Panc1 (cell line): ENCODE measurements at regions not wholly inside any gene's neighbourhood (a gene's known extent, or its start where the extent isn't known, plus 50 kb on each side); places are given as distances from the start of the nearest gene placed in this dataset.

Experiments used
- ATAC-seq: fragments of 200-7000 bp; cut with Tn5 transposase; 2 replicates; pipeline ENCODE4 v1.9.1; 2020; ENCODE audit warnings: mild to moderate bottlenecking, moderate library complexity
- BruUV-seq: library from RNA; stranded (reverse); fragments of 400-500 nt; replicated peaks from 2 replicates; lab custom pipeline; 2021; lab: Mats Ljungman, UMichigan
- CTCF ChIA-PET: fragments of 300-600 bp; sonication (Branson Sonifier 250); formaldehyde crosslinking; loops from one replicate; lab custom pipeline; 2022; ENCODE audit warnings: antibody characterized with exemption; lab: Charles Lee
- POLR2A ChIA-PET: fragments of 300-600 bp; sonication (Branson Sonifier 250); formaldehyde crosslinking; loops from one replicate; lab custom pipeline; 2022; ENCODE audit warnings: antibody characterized with exemption; lab: Charles Lee
- DNase-seq: peaks from one replicate; pipeline ENCODE4 v3.0.0-alpha.2; 2010; ENCODE audit warnings: low read depth, low spot score
- H3K27ac ChIP-seq: 2 replicates; pipeline ENCODE4 v1.5.1; 2011; ENCODE audit warnings: mild to moderate bottlenecking, low read length, inconsistent platforms
- H3K27me3 ChIP-seq: fragments of 200-500 bp; sonication (Bioruptor generic); 2 replicates; pipeline ENCODE4 v1.6.0; 2014; ENCODE audit warnings: low read length, inconsistent platforms; ENCODE audit not compliant: control insufficient read depth, insufficient read depth
- H3K36me3 ChIP-seq: fragments of 200-500 bp; sonication (Bioruptor generic); 2 replicates; pipeline ENCODE4 v1.5.1; 2014; ENCODE audit warnings: inconsistent platforms, mild to moderate bottlenecking, low read length, moderate library complexity; ENCODE audit not compliant: control insufficient read depth, insufficient read depth
- H3K4me1 ChIP-seq: 2 replicates; pipeline ENCODE4 v1.5.1; 2011; ENCODE audit warnings: inconsistent platforms, mild to moderate bottlenecking, low read length, moderate library complexity; ENCODE audit not compliant: control insufficient read depth, insufficient read depth
- H3K4me3 ChIP-seq, 2 experiments: 2 replicates each; pipeline ENCODE4 v1.5.1; 2011 to 2012; ENCODE audit warnings: low read depth in 2 of 2, low read length in 2 of 2, mild to moderate bottlenecking in 2 of 2, inconsistent platforms in 1 of 2, moderate library complexity in 1 of 2
- H3K9me3 ChIP-seq: fragments of 200-500 bp; sonication (Bioruptor generic); 2 replicates; pipeline ENCODE4 v1.5.1; 2014; ENCODE audit warnings: low read depth, mild to moderate bottlenecking, inconsistent platforms, low read length, moderate library complexity; ENCODE audit not compliant: control insufficient read depth, insufficient read depth
- CTCF ChIP-seq: fragments of 450-650 bp; IDR thresholded peaks from 2 replicates; pipeline ENCODE4 v1.5.1; 2017; ENCODE audit warnings: mild to moderate bottlenecking
- POLR2AphosphoS5 ChIP-seq: IDR thresholded peaks from 2 replicates; pipeline ENCODE4 v1.6.1; 2012; ENCODE audit warnings: mild to moderate bottlenecking, low read depth, low read length, moderate library complexity
- REST ChIP-seq, 2 experiments: IDR thresholded peaks; 2 replicates each; pipeline ENCODE4 v1.6.1; 2011 to 2012; ENCODE audit warnings: low read depth in 2 of 2, control low read depth in 1 of 2, low read length in 1 of 2, mild to moderate bottlenecking in 1 of 2, moderate library complexity in 1 of 2; ENCODE audit not compliant: insufficient read depth in 1 of 2
- SIN3A ChIP-seq: IDR thresholded peaks from 2 replicates; pipeline ENCODE4 v1.6.1; 2012; ENCODE audit warnings: low read depth, mild to moderate bottlenecking, low read length, moderate library complexity, borderline replicate concordance; ENCODE audit not compliant: insufficient read depth
- TCF7L2 ChIP-seq: IDR thresholded peaks from 2 replicates; pipeline ENCODE4 v1.6.1; 2011; ENCODE audit warnings: mild to moderate bottlenecking, low read depth, low read length, inconsistent platforms
- in situ Hi-C: cut with HindIII; loops from 2 replicates; pipeline ENCODE4 v1.10.0; 2016; ENCODE audit warnings: low sequenced_read_pairs, low pct_unique_long_range_greater_than_20kb
- intact Hi-C: fragments of 100-400 bp; cut with micrococcal nuclease; formaldehyde crosslinking; loops from one replicate; pipeline ENCODE4 v1.10.0; 2022; ENCODE audit not compliant: unreplicated experiment

- DNase-seq (no peak), ATAC-seq (no peak)
- POLR2A ChIA-PET: no interaction called here
- Histone ChIP-seq H3K36me3 (no peaks in the 10 kb centered on the region), H3K4me3 (no peak overlapping the region), H3K9me3 (0 out of 2 replicates have a peak, but pooled peaks cover 4% of the 10 kb centered on the region), H3K27ac (no peak overlapping the region), H3K4me1 (no peaks in the 10 kb centered on the region), H3K27me3 (no peaks in the 10 kb centered on the region)
- in situ Hi-C loops: no loop called here
- intact Hi-C loops: no loop called here
- no TSS peak for BruUV-seq
- no peak for TF ChIP-seq REST (IDR thresholded peaks at IDR 0.05; ENCODE audit: insufficient read depth in 1 of 2, low read depth in 2 of 2, low read length in 1 of 2)
- no peak for TF ChIP-seq POLR2AphosphoS5
- no peak for TF ChIP-seq TCF7L2
- TF ChIP-seq CTCF: no peak
- no peak for TF ChIP-seq SIN3A
- CTCF ChIA-PET: no interaction called here
Measured at GRCh38 chr3:106699122-106699521, 678.1 kb upstream of the CCDC54 start.

GRCh38 chr3:106700981-106701380, 676.3 kb upstream of the CCDC54 start:
- intact Hi-C loops (no loop called here), in situ Hi-C loops (no loop called here)
- ChIA-PET CTCF (no interaction called here), POLR2A (no interaction called here)
- no peak for TF ChIP-seq CTCF
- no peak for TF ChIP-seq REST (IDR thresholded peaks at IDR 0.05; ENCODE audit: insufficient read depth in 1 of 2, low read depth in 2 of 2, low read length in 1 of 2)
- TF ChIP-seq POLR2AphosphoS5: no peak
- TF ChIP-seq SIN3A: no peak
- no peak for TF ChIP-seq TCF7L2
- no peak overlapping the region for H3K27ac ChIP-seq
- H3K4me1 ChIP-seq: no peaks in the 10 kb centered on the region
- ATAC-seq: no peak
- BruUV-seq: no TSS peak
- H3K4me3 ChIP-seq: no peak overlapping the region
- H3K36me3 ChIP-seq: no peaks in the 10 kb centered on the region
- 0 out of 2 replicates have a peak, but pooled peaks cover 4% of the 10 kb centered on the region for H3K9me3 ChIP-seq
- DNase-seq: no peak
- no peaks in the 10 kb centered on the region for H3K27me3 ChIP-seq
